PFSK-1 (cell line): ENCODE measurements at regions not wholly inside any gene's neighbourhood (a gene's known extent, or its start where the extent isn't known, plus 50 kb on each side); places are given as distances from the start of the nearest gene placed in this dataset.

Experiments used
- FOXP2 ChIP-seq: optimal IDR thresholded peaks from 2 replicates; pipeline ENCODE3; 2011; ENCODE audit warnings: borderline replicate concordance, control low read depth, inconsistent platforms; ENCODE audit not compliant: insufficient read depth; ENCODE audit errors: extremely low read length, extremely low read depth
- POLR2AphosphoS5 ChIP-seq: IDR thresholded peaks from 2 replicates; pipeline ENCODE4 v1.6.1; 2012; ENCODE audit warnings: low read depth, mild to moderate bottlenecking, control low read depth, low read length, moderate library complexity
- SIN3A ChIP-seq: IDR thresholded peaks from 2 replicates; pipeline ENCODE4 v1.6.1; 2012; ENCODE audit warnings: mild to moderate bottlenecking, low read length, moderate library complexity, borderline replicate concordance; ENCODE audit not compliant: insufficient read depth
- TAF1 ChIP-seq: IDR thresholded peaks from 2 replicates; pipeline ENCODE4 v1.6.1; 2012; ENCODE audit warnings: low read length, control low read depth, borderline replicate concordance; ENCODE audit not compliant: insufficient read depth
- TF ChIP-seq, protein P1 (sequence below), 2 experiments: IDR thresholded peaks; 2 replicates each; pipeline versions ENCODE4 v1.6.1 to v1.8.0; 2011 to 2012; ENCODE audit warnings: low read depth in 2 of 2, low read length in 2 of 2, control low read depth in 1 of 2, inconsistent platforms in 1 of 2, mild to moderate bottlenecking in 1 of 2, moderate library complexity in 1 of 2; ENCODE audit not compliant: insufficient read depth in 1 of 2

DNA sequence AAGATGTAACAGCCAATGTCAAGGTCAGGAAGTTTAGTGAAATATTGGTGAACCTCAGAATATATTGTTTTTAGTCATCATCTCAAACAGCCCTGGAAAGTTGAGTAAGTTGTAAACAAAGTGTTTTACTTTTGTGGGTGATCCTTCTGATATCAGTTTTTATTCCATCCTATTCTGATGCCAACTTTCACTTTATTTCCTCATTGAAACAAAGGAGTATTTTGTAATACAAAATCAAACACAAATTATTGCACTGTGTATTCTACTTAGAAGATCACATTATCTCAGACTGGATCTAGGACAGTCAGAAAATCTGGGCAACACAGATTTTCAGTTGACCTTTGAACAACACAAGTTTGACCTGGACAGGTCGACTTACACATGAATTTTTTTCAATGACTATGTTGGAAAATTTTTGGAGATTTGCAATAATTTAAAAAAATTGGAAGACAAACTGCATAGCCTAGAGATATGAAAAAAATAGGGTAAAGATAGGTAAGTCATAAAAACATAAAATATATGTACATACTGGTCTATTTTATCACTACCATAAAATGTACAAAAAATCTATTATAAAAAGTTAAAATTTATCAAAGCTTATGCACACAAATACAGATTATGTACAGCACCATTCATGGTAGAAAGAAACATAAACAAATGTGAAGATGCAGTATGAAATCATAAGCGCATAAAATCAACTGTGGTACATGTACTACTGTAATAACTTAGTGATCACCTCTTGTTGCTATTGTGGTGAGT lies 709.1 kb upstream of the FAM241A start:
- TF ChIP-seq FOXP2: no peak
- TF ChIP-seq, protein P1, sequence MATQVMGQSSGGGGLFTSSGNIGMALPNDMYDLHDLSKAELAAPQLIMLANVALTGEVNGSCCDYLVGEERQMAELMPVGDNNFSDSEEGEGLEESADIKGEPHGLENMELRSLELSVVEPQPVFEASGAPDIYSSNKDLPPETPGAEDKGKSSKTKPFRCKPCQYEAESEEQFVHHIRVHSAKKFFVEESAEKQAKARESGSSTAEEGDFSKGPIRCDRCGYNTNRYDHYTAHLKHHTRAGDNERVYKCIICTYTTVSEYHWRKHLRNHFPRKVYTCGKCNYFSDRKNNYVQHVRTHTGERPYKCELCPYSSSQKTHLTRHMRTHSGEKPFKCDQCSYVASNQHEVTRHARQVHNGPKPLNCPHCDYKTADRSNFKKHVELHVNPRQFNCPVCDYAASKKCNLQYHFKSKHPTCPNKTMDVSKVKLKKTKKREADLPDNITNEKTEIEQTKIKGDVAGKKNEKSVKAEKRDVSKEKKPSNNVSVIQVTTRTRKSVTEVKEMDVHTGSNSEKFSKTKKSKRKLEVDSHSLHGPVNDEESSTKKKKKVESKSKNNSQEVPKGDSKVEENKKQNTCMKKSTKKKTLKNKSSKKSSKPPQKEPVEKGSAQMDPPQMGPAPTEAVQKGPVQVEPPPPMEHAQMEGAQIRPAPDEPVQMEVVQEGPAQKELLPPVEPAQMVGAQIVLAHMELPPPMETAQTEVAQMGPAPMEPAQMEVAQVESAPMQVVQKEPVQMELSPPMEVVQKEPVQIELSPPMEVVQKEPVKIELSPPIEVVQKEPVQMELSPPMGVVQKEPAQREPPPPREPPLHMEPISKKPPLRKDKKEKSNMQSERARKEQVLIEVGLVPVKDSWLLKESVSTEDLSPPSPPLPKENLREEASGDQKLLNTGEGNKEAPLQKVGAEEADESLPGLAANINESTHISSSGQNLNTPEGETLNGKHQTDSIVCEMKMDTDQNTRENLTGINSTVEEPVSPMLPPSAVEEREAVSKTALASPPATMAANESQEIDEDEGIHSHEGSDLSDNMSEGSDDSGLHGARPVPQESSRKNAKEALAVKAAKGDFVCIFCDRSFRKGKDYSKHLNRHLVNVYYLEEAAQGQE (IDR thresholded peaks at IDR 0.05; ENCODE audit: insufficient read depth in 1 of 2, low read depth in 2 of 2, low read length in 2 of 2): no peak
- TF ChIP-seq POLR2AphosphoS5: no peak
- TF ChIP-seq TAF1: no peak
- TF ChIP-seq SIN3A: no peak

DNA sequence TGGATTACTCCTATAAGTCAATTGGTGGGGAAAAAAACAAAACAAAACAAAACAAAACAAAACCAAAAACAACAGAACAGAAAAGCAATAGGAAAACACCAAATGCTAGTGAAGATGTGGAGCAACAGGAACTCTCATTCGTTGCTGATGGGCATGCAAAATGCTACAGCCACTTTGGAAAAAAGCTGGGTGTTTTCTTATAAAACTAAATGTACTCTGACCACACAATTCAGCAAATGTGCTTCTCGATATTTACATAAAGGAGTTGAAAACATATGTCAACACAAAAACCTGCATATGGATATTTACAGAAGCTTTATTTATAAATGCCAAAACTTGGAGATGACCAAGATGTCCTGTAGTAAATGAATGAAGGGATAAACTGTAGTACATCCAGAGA lies 703.6 kb upstream of the FAM241A start:
- no peak for TF ChIP-seq SIN3A
- no peak for TF ChIP-seq POLR2AphosphoS5
- no peak for TF ChIP-seq FOXP2
- TF ChIP-seq TAF1: no peak
- TF ChIP-seq, protein P1 (IDR thresholded peaks at IDR 0.05; ENCODE audit: insufficient read depth in 1 of 2, low read depth in 2 of 2, low read length in 2 of 2): no peak

DNA sequence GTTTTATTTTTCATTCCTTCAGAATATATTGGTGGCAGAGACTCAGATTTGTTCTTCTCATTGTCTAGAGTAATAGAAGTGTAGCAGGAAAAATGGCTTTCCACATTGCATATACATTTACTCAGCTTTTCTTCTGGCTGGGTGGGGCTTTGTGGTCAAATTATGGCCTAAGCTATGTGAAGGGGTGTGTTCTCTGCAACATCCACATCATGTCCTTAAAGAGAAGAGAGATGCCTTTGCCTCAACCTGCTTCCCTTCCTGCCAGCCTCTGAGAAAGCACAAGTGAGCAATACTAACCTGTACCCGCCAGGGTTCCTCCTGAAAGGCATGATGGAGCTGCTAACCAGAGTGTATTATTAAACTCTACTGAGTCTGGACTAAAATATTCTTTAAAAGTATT lies 695.6 kb upstream of the FAM241A start:
- TF ChIP-seq TAF1: no peak
- TF ChIP-seq POLR2AphosphoS5: no peak
- TF ChIP-seq, protein P1 (IDR thresholded peaks at IDR 0.05; ENCODE audit: insufficient read depth in 1 of 2, low read depth in 2 of 2, low read length in 2 of 2): no peak
- no peak for TF ChIP-seq FOXP2
- TF ChIP-seq SIN3A: no peak

DNA sequence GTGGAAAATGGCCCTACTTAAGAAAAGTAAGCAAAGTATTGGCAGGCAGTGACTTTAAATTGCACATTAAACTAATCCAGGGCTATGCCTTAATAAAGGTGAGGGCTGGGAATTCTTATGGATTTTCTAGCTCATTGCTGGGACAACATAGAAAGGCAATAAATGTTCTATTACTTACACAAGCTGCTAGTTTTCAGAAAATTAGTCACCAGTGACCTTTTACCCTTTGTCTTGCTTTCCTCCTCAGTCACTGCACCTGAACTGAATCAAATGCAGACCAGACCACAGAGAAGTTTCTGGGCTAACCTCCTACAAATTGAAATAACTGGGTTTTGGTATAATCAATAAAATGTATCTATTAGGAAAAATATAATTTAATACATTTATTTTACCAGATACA lies 694.4 kb upstream of the FAM241A start:
- no peak for TF ChIP-seq TAF1
- no peak for TF ChIP-seq FOXP2

DNA sequence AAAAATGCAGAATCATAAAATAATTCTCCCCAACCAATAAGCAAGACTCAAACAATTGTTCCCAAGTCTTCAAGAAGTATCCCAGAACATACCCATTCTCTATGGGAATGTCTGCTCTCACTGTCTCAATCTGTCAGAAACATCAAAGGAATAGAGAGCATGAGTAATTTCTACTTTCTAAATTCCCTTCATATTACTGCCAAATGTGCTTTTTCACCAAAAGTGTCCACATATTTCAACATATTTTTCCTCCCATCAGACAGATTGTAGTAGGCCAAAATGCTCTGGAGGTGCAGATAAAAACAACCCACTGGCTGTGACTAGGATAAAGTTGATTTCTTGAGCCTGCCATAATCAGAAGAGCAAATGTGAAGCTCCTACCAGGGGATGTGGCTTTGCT lies 692.0 kb upstream of the FAM241A start:
- TF ChIP-seq TAF1 (no peak), FOXP2 (no peak), POLR2AphosphoS5 (no peak), SIN3A (no peak)
- TF ChIP-seq, protein P1 (IDR thresholded peaks at IDR 0.05; ENCODE audit: insufficient read depth in 1 of 2, low read depth in 2 of 2, low read length in 2 of 2): no peak
